ENCODE measurements at regions not wholly inside any gene's neighbourhood (a gene's known extent, or its start where the extent isn't known, plus 50 kb on each side); places are given as distances from the start of the nearest gene placed in this dataset.

DNA sequence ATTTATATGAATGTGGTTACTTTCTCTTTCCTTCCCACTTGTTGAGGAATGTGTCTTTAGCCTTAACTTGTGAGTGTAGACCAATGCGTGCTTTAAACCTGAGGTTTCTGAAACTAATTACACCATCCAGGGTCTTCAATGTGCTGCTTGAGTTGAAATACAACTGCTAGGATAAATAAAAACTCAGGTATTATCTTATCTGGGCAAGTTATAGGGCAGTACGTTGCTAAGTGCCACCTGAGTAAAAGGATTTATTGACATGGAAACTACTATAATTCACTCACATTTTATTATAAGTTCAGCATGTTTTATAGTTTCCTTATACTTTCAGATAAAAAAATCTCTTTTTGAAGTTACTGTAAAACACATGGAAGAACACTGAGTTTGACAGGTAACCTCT is 1136.8 kb upstream of the NUDT12 start:
- no peak for ATAC-seq (ENCODE audit: insufficient read depth, low FRiP score)
- Histone ChIP-seq H3K4me1 (ENCODE audit: control insufficient read depth in 5 of 5, insufficient read depth in 5 of 5, low read length in 5 of 5) (no peaks in the 10 kb centered on the region), H3K27ac (ENCODE audit: low read depth in 1 of 2, low read length in 1 of 2) (no peak overlapping the region), H3K4me3 (no peak overlapping the region), H3K36me3 (ENCODE audit: control insufficient read depth in 4 of 4, insufficient read depth in 4 of 4, low read length in 4 of 4) (no peaks in the 10 kb centered on the region), H3K9ac (ENCODE audit: insufficient read depth in 1 of 2, low read length in 2 of 2) (no peak overlapping the region), H3K27me3 (ENCODE audit: control insufficient read depth in 3 of 3, insufficient read depth in 3 of 3, low read length in 2 of 3) (no peaks in the 10 kb centered on the region), H3K9me3 (ENCODE audit: control insufficient read depth in 4 of 4, insufficient read depth in 3 of 4, low read length in 3 of 4) (peaks cover 0 to 14% (median 7%) of the 10 kb centered on the region in 4 donors)
- no peak for DNase-seq
- 84 to 89% methylated on average over 2 of the region's 2 CpGs for WGBS, 2 donors
- no peak for TF ChIP-seq CTCF (IDR thresholded peaks at IDR 0.05; ENCODE audit: control extremely low read depth, extremely low read depth)

DNA sequence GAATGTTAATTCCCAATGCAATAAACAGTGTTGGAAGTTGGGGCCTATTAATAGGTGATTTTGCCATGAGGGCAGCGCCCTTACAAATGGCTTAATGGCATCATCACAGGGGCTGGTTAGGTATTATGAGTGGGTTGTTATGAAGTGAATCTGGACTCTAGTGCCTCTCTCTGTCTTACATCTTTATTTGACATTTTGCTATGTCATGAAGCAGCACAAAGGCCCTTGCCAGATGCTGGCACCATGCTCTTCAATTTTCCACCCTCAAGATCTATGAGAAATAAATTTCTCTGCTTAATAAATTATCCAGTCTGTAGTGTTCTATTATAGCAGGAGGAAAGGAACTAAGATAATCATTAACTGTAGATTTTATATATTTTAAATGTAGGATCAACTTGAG is 1098.7 kb upstream of the NUDT12 start:
- TF ChIP-seq CTCF (IDR thresholded peaks at IDR 0.05; ENCODE audit: control extremely low read depth, extremely low read depth) = no peak

DNA sequence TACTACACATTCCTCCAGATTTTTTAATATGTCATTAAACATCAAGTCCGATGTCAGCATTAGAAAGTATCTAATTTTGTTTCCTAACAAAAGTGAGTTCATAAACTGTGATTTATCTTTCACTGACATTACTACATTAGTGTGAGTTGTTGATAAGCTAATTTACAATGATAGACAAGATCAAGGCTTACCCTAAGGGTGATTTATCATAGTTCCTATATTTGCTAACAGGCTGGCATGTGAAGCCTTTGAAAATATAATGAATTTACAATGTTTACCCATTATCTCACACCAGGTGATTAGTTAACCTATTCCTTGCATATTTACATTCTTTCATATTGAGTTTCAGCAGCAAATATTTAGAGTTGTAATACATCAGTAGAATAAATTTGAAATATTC is 1096.9 kb upstream of the NUDT12 start:
- ATAC-seq (ENCODE audit: insufficient read depth, low FRiP score) (no peak), DNase-seq (no peak)
- no peak overlapping the region for H3K27ac ChIP-seq (ENCODE audit: low read depth in 1 of 2, low read length in 1 of 2)
- H3K4me3 ChIP-seq = no peak overlapping the region
- 88 to 90% methylated on average over 1 of the region's 1 CpG for WGBS, 2 donors
- no peaks in the 10 kb centered on the region for H3K36me3 ChIP-seq (ENCODE audit: control insufficient read depth in 4 of 4, insufficient read depth in 4 of 4, low read length in 4 of 4)
- TF ChIP-seq CTCF (IDR thresholded peaks at IDR 0.05; ENCODE audit: control extremely low read depth, extremely low read depth) = no peak
- H3K9me3 ChIP-seq (ENCODE audit: control insufficient read depth in 4 of 4, insufficient read depth in 3 of 4, low read length in 3 of 4) = no peaks in the 10 kb centered on the region
- no peaks in the 10 kb centered on the region for H3K27me3 ChIP-seq (ENCODE audit: control insufficient read depth in 3 of 3, insufficient read depth in 3 of 3, low read length in 2 of 3)
- H3K4me1 ChIP-seq (ENCODE audit: control insufficient read depth in 5 of 5, insufficient read depth in 5 of 5, low read length in 5 of 5) = no peaks in the 10 kb centered on the region
- H3K9ac ChIP-seq (ENCODE audit: insufficient read depth in 1 of 2, low read length in 2 of 2) = no peak overlapping the region

More for the DNA sequence above, 1098.7 kb upstream of the NUDT12 start:
- no peaks in the 10 kb centered on the region for H3K9me3 ChIP-seq (ENCODE audit: control insufficient read depth in 4 of 4, insufficient read depth in 3 of 4, low read length in 3 of 4)
- H3K9ac ChIP-seq (ENCODE audit: insufficient read depth in 1 of 2, low read length in 2 of 2) = no peak overlapping the region
- ATAC-seq (ENCODE audit: insufficient read depth, low FRiP score) (no peak), DNase-seq (no peak)
- H3K27ac ChIP-seq (ENCODE audit: low read depth in 1 of 2, low read length in 1 of 2) = no peak overlapping the region
- no peak overlapping the region for H3K4me3 ChIP-seq
- 80 to 91% methylated on average over 1 of the region's 1 CpG for WGBS, 2 donors
- H3K36me3 ChIP-seq (ENCODE audit: control insufficient read depth in 4 of 4, insufficient read depth in 4 of 4, low read length in 4 of 4) = no peaks in the 10 kb centered on the region
- H3K4me1 ChIP-seq (ENCODE audit: control insufficient read depth in 5 of 5, insufficient read depth in 5 of 5, low read length in 5 of 5) = no peaks in the 10 kb centered on the region
- no peaks in the 10 kb centered on the region for H3K27me3 ChIP-seq (ENCODE audit: control insufficient read depth in 3 of 3, insufficient read depth in 3 of 3, low read length in 2 of 3)

GRCh38 chr5:104652271-104652861 is 1089.8 kb upstream of the NUDT12 start:
- no peak for ATAC-seq (ENCODE audit: insufficient read depth, low FRiP score)
- no peak overlapping the region for H3K27ac ChIP-seq (ENCODE audit: low read depth in 1 of 2, low read length in 1 of 2)
- H3K4me3 ChIP-seq = no peak overlapping the region
- no peaks in the 10 kb centered on the region for H3K36me3 ChIP-seq (ENCODE audit: control insufficient read depth in 4 of 4, insufficient read depth in 4 of 4, low read length in 4 of 4)
- no peak overlapping the region for H3K9ac ChIP-seq (ENCODE audit: insufficient read depth in 1 of 2, low read length in 2 of 2)
- H3K27me3 ChIP-seq (ENCODE audit: control insufficient read depth in 3 of 3, insufficient read depth in 3 of 3, low read length in 2 of 3) = no peaks in the 10 kb centered on the region
- no peak for TF ChIP-seq CTCF (IDR thresholded peaks at IDR 0.05; ENCODE audit: control extremely low read depth, extremely low read depth)
- 87 to 90% methylated on average over 5 of the region's 5 CpGs for WGBS, 2 donors
- peaks cover 0 to 9% (median 1%) of the 10 kb centered on the region in 4 donors for H3K9me3 ChIP-seq (ENCODE audit: control insufficient read depth in 4 of 4, insufficient read depth in 3 of 4, low read length in 3 of 4)
- no peaks in the 10 kb centered on the region for H3K4me1 ChIP-seq (ENCODE audit: control insufficient read depth in 5 of 5, insufficient read depth in 5 of 5, low read length in 5 of 5)
- no peak for DNase-seq
